ENCODE measurements at regions not wholly inside any gene's neighbourhood (a gene's known extent, or its start where the extent isn't known, plus 50 kb on each side); places are given as distances from the start of the nearest gene placed in this dataset.

DNA sequence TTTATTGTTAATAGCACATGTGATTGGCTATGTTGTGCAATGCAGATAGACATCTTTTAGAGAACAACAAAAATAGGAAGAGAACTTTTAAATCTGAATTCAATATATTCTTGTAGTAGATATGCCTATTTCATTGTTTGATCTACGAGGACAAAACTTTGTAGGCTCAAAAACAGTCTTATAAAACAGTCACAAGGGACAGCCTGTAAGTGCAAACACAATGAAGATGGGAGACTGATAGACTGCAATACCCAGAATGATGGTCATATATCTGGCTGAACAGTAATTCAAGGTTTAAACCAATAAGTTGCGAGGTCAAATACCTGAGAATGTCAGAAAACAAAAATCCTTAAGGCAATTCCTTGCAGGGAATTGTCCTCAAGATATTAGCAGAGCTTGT lies 1342.9 kb upstream of the ADGRB3 start:
- DNase-seq: no peak

DNA sequence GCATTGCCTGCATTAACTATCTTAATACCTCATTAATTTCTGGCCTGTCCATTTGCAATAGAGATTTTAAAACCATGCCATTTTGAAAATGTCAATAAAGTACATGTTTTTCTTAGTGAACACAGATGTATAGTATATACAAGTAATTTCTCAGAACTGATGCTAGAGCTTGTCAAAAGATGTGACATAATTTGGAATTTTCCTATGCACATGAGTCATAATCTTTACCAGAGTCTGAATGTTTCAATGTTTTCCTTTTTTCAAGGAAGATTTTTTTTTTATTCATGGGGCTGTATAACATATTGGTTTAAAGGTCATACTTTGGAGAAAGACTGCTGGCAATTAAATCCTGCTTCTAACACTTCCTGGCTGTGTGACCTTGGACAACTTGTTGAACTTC lies 1347.5 kb upstream of the ADGRB3 start:
- no peak for DNase-seq

DNA sequence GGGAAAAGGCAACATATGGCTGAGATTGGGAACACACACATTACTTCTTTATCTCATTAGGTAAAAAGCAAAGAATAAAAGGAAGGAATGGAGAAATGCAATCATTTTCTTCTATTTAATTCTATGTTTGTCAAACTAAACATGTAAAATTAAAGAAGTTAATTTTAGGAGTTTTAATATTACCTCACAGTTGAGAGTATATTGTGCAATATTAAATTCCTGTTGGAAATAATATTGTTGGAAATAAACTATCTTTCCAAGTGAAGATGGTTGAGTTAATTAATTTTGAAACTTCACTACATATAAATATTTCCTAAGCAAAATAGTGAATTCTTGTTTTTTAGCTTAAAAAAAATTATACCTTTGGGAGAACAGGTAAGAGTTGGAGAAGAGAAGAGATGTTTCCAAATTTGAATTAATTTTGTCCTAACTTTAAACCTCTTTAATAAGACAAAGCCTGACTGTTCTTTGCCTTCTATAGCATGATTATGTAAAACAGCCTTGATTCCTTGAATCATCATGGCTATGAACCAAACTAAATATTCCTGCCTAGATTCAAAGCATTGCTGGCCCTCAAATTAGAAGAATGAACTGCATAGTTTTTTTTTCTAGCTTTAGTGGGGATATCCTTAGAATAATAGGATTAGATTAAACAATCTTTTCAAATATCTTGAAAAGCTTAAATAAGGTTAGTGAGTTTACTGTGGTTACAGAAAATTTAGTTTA lies 1349.1 kb upstream of the ADGRB3 start:
- DNase-seq: no peak

DNA sequence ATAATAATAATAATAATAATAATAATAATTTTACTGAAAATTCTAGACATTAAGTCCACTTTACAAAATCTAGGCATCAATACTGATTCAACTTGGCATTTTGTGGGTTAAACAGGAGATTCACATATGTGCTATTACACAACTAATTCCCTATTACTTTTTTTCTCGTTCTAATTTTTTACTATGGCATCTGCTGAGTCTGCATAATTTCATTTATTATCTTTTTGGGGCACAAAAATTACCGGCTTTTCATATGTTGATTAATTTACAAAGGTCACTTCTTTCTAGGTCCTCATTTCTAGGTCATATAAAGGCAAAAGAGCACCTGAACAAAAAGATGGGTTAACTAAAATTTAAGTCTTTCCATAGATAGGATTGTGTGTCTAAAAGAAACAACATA lies 1357.8 kb upstream of the ADGRB3 start:
- DNase-seq: no peak

DNA sequence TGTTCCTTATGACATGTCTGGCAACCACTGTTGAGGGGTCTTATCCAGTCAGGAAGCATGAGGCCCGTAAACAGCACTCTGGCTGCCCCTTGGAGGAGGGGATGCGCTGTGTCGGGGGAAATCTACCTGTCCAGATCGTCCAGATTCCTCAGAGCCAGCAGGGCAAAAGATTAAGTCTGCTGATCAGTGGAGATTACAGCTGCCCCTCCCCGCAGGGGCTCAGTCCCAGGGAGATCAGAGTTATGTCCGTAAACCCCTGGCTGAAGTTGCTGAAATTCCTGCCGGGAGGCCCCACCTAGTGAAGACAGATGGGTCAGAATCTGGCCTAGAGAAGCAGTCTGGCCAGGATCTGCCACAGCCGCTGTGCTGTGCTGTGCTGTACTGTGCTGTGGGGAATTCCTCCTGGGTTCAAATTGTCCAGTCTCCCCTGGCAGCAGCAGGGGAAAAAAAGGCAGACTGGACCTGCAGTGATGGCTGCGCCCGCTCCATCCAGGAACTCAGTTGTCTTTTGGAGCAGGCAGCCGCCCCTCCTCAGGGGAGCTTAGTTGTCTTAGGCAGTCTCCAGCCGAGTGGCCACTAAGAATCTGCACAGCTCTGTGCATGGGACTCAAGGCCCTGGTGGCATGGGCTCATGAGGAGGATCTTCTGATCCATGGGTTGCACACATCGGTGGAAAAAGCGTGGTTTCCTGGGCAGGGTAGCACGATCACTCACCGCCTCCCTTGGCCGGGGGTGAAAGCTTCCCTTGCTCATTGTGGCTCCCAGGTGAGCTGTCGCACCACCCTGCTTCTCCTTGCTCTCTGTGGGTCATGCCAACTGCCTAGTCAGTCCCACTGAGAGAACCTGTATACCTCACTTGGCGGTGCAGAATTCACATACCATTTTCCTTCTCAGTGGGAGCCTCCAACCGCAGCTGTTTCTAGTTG lies 1368.8 kb upstream of the ADGRB3 start:
- DNase-seq: no peak

DNA sequence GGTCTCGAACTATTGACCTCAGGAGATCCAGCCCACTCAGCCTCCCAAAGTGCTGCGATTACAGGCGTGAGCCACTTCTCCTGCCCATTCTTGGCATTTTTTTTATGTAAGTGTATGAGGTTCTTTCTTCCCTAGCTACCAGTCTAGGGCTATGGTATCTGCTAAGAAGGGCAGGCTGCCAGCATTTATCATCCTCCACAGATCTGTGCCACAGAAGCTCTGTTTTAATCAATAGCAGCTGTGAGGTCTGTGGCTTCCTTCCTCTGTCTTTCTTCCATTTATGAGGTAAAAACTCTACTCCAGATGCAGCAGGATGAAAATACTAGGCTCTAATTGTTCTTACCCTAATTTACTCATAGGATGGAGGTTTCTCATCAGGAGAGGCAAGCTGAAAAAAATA lies 1382.4 kb upstream of the ADGRB3 start:
- DNase-seq: no peak

DNA sequence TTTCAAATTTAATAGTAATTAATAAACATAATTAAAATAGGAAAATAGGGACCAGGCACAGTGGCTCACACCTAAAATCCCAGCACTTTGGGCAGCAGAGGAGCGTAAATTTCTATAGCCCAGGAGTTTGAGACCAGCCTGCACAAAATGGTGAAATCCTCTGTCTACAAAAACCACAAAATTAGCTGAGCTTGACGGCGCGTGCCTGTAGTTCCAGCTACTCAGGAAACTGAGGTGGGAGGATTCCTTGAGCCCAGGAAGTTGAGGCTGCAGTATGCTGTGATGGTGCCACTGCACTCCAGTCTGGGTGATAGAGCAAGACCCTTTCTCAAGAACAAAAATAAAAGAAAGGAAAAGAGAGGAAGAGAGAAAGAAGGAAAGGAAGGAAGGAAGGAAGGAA lies 1387.0 kb upstream of the ADGRB3 start:
- DNase-seq: peak; percentile 77

DNA sequence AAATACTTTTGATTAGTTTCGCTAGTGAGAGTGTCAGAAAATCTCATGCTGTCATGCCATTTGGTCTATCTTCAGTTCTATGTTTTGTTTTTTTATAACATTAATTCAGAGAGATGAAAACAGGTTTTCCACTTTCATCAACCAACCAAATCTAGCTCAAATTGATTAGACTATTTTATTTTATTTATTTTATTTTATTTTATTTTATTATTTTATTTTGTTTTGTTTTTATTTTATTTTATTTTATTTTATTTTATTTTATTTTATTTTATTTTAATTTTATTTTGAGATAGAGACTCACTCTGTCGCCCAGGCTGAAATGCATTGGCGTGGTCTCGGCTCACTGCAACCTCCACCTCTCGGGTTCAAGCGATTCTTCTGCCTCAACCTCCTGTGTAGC lies 1391.0 kb upstream of the ADGRB3 start:
- DNase-seq: no peak

DNA sequence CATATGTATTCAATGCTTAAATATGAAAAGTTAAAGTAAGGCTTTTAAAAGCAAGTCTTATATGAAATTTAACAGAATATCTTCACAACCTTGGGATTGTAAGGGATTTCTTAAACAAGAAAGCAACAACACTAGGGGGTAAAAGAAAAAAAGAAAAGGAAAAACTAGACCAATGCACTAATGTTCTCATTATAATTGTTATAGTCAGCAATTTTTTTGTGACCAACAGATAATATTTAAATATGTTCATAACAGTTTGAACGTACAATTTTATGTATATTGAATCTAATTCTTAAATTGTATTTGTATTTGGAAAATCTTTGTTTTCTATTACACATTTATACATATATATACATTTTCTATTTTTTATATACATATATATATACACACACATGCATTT lies 1397.8 kb upstream of the ADGRB3 start:
- no peak for DNase-seq

DNA sequence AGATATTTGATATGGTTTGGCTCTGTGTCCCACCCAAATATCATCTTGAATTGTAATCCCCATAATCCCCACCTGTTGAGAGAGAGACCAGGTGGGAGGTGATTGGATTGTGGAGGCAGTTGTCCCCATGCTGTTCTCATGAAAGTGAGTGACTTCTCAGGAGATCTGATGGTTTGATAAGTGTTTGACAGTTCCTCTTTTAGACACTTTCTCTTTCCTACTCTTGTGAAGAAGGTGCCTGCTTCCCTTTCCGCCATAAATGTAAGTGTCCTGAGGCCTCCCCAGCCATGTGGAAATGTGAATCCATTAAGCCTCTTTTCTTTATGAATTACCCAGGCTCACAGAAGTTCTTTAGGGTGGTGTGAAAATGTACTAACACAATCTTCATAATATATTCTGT lies 1404.0 kb upstream of the ADGRB3 start:
- DNase-seq: no peak

DNA sequence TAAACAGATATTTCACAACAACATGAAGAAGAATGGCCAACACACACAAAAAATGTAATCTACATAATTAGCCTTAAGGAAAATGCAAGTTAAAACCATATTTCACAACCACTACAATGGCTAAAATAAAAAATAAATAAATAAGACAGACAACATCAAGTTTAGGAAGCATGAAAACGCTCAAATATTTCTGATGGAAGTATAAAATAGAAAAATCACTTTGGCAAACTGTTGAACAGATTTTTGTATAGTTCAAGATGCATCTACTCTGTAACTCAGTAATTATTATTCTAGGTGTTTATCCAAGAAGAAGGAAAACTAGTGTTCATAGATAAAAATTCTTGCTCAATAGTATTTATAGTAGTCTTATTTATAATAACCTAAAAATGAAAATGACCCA lies 1410.1 kb upstream of the ADGRB3 start:
- no peak for DNase-seq

DNA sequence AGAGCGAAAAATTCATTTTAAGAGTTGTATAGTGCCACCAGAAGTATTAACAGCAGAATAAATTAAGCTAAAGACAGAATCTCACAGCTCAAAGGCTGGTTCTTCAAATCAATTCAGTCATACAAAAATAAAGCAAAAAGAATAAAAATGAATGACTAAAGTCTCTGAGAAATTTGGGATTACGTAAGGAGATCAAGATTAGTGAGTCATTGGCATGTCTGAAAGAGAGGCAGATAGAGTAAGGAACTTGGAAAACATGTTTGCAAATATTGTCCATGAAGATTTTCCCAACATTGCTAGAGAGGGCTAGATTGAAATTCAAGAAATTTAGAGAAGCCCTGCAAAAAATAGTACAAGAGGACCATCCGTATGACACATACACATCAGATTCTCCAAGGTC lies 1413.9 kb upstream of the ADGRB3 start:
- no peak for DNase-seq

DNA sequence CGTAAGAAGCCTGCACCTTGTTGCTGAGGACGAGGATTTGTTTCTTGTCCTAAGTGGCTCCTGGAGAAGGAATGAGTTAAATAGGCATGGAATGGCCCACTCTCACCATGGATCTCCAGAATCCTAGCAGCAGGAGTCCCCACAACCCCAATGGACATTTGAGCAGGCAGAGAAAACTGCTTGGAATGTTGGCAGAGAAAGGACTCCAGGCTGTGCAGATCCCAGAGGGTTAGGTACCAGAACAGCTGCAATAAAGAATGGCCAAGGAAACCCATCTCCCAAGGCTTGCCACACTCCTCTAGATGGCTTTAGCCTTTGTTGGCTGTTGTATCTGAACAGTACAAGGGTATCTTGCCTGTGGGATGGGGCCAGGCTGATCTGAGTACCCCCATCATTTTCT lies 1415.7 kb upstream of the ADGRB3 start:
- no peak for DNase-seq

DNA sequence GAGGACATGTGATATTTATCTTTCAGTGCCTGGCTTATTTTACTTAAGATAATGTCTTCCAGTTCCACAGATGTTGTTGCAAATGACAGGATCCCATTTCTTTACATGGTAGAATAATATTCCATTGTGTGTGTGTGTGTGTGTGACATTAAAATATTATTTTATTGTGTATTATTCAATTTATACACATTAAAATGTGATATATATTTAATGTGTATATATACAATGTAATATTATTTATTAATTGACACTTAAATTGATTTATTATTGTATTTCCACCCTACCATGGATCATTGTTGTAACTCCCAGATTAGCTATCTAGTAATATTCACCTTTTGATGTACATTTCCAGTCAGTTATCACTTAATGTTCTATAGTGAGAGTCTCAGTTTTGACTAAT lies 1422.5 kb upstream of the ADGRB3 start:
- DNase-seq: no peak

DNA sequence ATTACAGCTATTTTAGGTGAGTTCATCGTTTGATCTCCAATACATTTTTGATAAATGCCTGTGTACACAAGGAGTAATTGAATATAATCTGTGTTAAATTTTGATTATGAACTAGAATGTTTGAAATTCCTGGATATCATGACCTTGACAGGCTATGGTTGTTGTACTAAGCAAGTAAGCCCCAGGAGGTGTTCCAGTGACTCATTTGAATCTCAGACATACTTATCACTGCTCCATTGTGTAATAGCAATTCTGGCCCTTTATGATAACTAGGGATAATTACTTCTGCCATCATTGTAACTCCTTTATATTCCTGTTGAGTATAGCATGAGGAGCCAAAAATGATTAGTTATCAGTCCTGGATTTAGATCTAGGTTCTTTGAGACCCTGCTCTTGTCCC lies 1424.6 kb upstream of the ADGRB3 start:
- DNase-seq: no peak

DNA sequence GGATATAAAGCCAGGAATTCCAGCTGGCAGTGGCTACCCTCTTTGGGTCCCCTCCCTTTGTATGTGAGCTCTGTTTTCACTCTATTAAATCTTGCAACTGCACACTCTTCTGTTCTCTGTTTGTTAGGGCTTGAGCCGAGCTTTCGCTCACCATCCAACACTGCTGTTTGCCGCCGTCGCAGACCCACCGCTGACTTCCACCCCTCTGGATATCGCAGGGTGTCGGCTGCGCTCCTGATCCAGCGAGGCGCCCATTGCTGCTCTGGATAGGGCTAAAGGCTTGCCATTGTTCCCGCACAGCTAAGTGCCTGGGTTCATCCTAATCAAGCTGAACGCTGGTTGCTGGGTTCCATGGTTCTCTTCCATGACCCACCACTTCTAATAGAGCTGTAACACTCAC lies 1433.5 kb upstream of the ADGRB3 start:
- DNase-seq: no peak

DNA sequence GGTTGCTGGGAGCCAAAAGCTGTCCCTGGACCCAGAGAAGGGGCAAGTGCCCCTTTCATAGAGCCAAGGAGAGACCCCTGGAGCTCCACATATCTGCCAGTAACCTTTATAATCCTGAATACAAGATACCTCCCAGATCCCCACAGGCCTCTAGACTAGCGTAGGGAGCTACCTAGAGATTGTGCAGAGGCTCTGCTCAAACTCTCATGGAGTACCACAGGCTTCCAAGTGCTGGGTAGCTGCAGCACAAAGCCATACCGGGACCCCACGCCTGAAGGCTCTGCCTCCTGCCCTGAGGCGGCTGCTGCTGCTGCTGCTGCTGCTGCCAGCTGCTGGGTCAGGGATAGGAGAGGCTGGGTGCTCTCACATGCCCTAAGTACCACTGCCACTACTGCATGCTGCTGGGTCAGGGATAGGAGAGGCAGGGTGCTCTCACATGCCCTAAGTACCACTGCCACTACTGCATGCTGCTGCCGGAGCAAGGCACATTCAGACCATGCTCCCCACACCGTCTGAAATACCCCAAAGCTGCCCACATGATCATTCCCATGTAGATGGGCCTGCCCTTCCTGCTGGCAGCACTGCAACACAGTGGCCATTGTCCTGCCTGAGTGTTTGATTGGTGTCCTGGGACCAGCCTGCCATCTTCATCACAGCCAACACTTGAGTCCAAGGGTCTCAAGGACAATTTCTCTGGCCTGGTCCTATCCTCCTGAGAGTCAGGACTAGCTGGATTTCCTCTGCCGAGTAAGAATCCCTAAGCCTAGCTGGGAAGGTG lies 1434.3 kb upstream of the ADGRB3 start:
- no peak for DNase-seq

DNA sequence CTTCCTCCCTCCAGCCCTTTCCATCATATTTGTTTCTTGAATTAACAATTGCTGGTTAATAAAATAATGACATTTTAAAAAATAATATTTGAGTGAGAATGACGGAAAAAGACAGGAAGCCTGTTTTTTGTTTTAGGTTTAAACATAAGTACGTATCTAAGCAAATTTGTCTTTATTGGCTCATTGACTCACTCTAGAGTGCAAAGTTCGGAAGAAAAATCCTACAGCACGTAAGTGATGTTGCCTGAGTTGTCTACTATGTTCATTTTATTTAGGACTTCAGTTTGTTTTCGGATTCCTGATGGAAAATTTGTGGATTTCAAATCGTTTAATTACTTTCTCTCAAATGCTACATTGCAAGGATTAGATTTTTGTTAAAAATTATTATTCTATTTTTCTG lies 1435.7 kb upstream of the ADGRB3 start:
- no peak for DNase-seq

DNA sequence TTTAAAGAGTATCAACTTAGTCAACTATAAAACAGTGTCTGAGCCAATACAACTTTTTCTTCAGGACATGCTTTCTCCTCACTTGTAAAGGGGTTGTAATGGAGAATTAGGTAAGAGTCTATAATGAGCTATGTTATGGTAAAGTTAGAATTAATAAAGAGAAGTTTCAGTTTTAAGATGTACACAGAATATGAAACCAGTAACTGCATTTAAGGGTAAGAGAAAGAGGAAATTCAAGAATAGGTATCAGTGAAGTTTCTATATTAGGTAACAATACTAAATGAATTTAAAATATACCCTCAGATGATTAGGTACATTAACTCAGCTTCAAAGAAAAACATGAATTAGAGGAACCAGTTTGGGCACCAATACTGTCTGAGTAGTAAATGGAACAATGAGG lies 1444.3 kb upstream of the ADGRB3 start:
- DNase-seq: no peak

DNA sequence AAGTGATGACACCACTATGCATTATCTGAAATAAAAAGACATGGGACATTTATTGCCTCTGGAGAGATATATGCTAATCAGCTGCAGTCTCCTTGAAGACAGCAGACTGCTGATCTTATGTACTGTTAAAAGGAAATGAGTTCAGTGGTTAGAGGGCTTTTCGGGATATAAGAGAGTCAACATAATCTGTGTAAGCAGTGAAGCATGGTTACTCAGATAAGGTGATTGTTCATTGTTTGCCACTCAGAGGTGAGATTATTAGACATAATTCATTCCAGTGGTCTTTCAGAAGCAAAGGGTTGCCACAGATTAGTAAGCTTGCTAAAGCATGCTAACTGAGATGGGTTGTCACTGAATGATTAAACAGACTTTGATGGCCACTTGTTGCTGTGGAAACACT lies 1450.7 kb upstream of the ADGRB3 start:
- DNase-seq: no peak

DNA sequence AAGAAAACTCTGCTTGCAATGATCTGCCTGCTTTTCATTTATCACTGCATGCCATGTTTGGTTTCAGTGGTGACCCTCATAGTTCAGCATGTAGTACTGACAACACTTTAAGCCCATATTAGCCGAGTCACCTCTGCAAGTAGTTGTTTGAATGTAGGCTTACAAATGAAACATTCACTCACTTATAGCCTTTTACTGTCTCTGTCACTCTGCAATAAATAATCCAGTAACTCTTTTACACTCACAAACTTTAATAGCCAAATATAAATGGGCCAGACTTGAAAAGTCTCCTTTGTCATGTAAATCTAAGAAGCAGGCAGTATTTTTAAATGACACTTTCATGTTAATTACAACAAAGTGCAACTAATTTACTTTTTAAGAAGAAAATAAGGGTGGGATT lies 1460.0 kb upstream of the ADGRB3 start:
- DNase-seq: no peak

DNA sequence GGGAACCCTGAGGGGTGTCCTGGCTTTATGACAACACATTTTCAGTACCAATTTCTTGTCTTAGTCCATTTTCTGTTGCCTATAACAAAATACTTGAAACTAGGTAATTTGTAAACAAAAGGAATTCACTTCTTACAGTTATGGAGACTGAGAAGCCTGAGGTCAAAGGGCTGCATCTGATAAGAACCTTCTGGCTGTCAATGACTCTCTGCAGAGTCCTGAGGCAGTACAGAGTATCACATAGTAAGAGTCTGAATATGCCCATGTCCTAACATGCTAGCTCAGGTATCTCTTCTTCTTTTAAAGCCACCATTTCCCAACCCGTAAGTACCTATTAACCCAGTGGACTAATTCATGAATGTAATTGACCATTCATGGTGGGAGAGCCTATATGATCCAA lies 1458.6 kb upstream of the EYS start:
- DNase-seq: no peak

DNA sequence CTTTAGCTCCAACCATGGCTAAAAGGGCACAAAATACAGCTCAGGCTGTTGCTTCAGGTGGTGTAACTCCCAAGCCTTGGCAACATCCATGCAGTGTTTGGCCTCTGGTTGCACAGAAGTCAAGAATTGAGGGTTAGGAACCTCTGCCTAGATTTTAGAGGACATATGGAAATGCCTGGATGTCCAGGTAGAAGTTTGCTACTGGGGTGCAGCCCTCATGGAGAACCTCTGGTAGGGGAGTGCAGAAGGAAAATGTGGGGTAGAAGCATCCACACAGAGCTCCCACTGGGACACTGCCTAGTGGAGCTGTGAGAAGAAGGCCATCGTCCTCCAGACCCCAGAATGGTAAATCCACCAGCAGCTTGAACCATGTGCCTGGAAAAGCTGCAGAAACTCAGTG lies 1453.8 kb upstream of the EYS start:
- DNase-seq: no peak

DNA sequence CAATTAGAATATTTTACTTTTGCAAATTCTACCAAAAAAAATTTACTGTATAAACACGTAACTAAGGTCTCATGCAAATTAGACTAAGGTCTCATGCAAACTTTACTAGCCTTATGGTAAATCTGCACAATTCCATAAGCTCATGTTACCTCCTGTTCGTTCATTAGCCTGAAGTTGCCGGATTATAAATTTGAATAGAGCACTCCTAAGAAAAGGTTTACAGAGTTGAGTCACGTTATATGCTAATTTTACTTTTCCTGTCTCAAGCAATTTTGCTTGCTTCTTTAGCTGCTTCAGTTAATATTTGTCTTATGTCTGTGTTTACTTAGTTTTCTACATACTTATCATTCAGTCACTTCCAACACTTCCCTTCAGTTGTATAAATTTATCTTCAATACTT lies 1434.0 kb upstream of the EYS start:
- no peak for DNase-seq

All from GF-D8 (cell line).